Ishikawa (cell line): ENCODE measurements at regions not wholly inside any gene's neighbourhood (a gene's known extent, or its start where the extent isn't known, plus 50 kb on each side); places are given as distances from the start of the nearest gene placed in this dataset.

Experiments used
- CEBPB ChIP-seq: IDR thresholded peaks from 2 replicates; pipeline ENCODE4 v1.6.1; 2012
- EP300 ChIP-seq: IDR thresholded peaks from 2 replicates; pipeline ENCODE4 v1.6.1; 2012; ENCODE audit warnings: borderline replicate concordance
- FOXM1 ChIP-seq: IDR thresholded peaks from 2 replicates; pipeline ENCODE4 v1.6.1; 2012; ENCODE audit warnings: low read depth, borderline replicate concordance
- MAX ChIP-seq: IDR thresholded peaks from 2 replicates; pipeline ENCODE4 v1.6.1; 2012
- NFIC ChIP-seq: IDR thresholded peaks from 2 replicates; pipeline ENCODE4 v1.6.1; 2012
- RAD21 ChIP-seq: IDR thresholded peaks from 2 replicates; pipeline ENCODE4 v1.6.1; 2012; ENCODE audit warnings: low read depth
- REST ChIP-seq: IDR thresholded peaks from 2 replicates; pipeline ENCODE4 v1.6.1; 2012; ENCODE audit warnings: low read depth, mild to moderate bottlenecking
- TAF1 ChIP-seq: IDR thresholded peaks from 2 replicates; pipeline ENCODE4 v1.6.1; 2012; ENCODE audit warnings: low read depth, mild to moderate bottlenecking
- USF1 ChIP-seq: IDR thresholded peaks from 2 replicates; pipeline ENCODE4 v1.6.1; 2012
- YY1 ChIP-seq: IDR thresholded peaks from 2 replicates; pipeline ENCODE4 v1.6.1; 2012; ENCODE audit warnings: low read depth

GRCh38 chr3:187434524-187434923 is 66.3 kb downstream of the RTP4 start:
- TF ChIP-seq TAF1 (no peak), USF1 (no peak), CEBPB (no peak), REST (no peak), EP300 (no peak), RAD21 (no peak), MAX (no peak), YY1 (no peak), FOXM1 (no peak), NFIC (no peak)
